HG03378 (cell line): ENCODE measurements at regions not wholly inside any gene's neighbourhood (a gene's known extent, or its start where the extent isn't known, plus 50 kb on each side); places are given as distances from the start of the nearest gene placed in this dataset.
"Not testable (repeated sequence)": the region's sequence is repeated elsewhere in the genome, so short reads cannot be mapped to it uniquely, and the experiment has no call there.

Source experiments
- ATAC-seq: cut with Tn5 transposase; IDR thresholded peaks from one replicate; pipeline ENCODE4 v1.9.1; 2021; ENCODE audit warnings: mild to moderate bottlenecking, moderate library complexity; ENCODE audit not compliant: unreplicated experiment

DNA sequence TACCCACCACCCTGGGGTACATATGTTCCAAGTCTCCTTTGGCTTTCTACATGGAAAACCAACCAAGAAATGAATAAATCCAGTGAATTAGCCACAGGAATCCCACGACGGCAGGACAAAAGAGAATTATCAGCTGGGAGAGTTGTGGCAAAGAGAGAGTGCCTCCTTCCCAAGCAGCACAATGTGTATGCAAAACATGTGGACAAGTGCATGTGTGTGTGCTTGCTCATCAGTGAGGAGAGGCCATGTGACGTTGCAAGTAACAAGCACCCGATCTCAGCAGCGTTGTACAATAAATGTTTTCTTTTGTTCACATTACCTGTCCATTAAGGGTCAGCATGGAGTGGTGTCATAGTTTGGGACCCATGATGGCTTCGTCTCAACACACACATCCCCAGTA is 50.0 kb upstream of the EMX2 start:
- ATAC-seq = no peak

DNA sequence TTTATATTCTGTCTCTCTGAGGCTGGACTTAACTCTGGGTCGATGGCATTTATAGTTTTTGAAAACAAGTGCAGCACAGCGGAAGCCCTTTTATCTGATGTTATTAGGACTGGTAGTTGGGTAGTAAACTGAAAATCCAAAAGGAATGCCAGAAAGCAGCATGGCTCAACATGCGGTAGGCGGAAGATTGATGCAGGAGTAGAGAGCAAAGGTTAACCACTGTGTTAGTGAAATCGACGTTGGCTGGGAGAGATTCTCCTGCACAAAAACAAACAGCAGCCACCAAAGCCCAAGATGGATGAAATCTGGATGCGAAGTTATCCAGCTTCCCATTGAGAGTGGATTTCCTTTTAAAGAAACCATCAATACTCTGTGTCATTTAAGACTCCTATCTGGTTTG is 54.5 kb upstream of the EMX2 start:
- ATAC-seq = no peak

DNA sequence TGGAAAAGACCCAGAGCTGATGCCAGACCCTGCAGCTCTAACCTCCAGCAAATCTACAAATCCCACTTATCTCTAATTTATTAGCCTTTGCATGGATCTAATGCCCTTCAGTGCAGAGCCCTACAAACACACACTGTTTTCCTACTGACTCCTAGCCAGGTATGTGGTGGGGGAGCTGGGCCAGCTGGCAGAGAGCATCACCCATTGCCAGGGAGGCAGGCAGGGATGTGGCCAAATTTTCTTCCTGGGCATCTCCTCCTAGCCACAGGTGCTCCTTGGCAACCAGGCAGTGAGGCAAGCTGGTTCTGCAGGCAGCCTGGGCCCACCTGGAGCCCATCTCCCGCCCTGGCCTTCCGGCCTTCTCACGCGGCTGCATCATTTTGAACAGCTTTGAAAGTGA is 55.9 kb upstream of the EMX2 start:
- ATAC-seq = no peak

DNA sequence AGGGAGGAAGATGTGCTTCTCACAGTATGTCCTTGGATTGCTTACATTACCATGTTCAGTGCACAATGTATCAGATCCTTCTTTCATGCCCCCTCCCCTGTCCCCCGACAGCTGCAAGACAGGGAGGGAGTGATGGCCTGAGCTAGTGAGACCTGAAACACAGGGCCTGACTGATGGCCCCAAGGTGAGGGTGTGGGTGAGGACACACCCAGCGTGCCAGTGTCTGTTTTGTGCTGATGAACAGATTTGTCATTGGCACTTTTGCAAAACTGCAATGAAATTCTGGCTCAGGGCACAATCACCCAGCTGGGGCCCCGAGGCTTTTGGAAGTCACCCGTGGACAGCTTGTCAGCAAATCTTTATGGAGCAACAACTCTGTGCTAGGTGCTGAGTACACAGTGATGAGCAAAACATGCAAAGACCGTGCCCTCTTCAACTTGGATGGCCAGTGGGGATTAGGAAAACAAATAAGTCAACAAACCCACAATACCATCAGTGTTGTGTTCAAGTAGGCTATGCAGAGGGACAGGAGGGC is 59.4 kb upstream of the EMX2 start:
- no peak for ATAC-seq

DNA sequence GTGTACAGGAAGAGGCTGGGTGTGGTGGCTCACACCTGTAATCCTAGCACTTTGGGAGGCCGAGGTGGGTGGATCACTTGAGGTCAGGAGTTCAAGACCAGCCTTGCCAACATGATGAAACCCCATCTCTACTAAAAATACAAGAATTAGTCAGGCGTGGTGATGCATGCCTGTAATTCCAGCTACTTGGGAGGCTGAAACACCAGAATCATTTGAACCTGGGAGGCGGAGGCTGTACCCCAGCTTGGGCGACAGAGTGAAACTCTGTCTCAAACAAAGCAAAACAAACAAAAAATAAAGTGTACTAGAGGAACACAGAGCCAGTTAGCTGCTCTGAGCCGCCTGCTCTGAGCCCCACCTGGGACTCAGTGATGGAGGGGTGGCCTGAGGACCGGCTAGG is 61.5 kb upstream of the EMX2 start:
- ATAC-seq = not testable (repeated sequence)

DNA sequence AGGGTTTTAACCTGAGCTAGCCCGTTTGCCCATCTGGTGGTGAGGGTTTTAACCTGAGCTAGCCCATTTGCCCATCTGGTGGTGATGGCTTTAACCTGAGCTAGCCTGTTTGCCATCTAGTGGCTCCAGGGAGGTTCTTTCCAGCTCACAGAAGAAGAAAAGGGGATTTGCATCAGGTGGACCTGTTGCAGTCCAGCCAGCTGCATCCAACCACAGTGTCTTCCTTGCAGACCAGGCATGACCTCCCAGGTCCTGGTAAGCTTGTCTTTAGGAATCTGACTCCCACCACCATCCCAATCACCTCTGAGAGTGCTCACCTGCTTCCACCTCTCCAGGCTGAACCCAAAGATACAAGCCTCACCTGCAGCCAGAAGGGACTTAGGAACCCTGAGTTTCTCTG is 62.4 kb upstream of the EMX2 start:
- no peak for ATAC-seq

DNA sequence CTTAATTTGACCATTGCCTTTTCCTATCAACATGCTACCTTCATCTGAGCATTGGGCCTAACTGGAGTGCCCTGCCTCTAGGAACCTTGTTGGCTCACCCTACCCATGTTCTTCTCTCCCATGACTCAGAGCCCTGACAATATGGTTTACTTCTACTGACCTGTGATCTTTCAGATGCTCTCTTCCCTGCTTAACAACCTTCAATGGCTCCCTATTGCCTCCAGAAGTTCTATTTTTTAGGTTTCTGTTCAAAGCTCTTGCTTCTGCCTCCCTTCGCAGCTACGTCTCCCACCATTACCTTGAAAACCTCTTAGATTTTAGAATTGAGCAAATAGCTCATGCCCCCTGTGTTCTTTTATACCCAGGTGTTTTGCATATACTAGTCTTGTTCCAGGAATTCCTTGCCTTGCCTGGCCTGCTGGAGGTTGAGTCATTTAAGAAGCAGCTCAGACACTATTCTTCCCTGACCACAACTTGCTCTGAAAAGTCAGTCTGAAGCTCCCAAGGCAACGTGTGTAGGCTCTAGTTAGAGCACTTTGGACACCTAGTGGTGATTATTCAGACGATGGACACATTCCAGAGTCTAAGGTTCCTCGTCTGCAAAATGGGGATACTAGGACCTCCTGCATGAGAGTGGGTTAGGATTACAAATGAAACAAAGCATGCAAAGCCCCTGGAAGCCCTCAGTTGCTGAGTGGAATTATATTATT is 64.4 kb upstream of the EMX2 start:
- ATAC-seq = no peak

DNA sequence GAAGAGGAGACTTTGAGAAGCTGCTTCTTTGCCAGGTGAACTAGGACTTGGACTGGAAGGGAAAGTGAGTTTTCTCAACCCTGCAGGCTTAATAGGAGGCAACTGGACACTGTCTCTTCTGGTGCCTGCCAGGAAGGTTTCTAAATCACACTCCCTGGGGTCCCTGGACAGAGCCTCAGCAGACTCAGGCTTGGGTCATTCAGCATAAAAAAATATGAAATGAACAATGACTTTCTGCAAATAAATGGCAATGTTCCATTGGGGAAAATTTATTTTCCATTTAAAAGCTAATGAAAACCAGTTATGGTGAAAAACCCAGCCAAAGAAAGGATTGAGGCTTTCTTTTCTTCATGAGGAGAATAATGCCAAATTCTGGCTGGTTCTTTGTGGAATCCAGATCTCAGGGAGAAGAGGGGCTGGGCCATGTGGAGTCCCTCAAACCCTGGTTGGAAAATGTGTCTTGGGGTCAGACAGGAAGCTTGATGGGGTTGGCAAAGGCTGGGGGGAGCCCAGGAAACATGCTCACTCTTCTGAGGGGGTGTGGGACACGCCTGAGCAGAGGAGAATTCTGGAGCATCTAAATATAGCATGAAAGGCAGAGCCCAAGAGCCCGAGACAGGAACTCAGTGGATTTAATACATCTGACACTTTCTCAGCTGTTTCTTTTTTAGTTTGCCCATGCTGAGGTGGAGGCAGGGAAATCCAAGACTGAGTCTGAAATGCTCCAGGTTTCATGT is 65.2 kb upstream of the EMX2 start:
- no peak for ATAC-seq

DNA sequence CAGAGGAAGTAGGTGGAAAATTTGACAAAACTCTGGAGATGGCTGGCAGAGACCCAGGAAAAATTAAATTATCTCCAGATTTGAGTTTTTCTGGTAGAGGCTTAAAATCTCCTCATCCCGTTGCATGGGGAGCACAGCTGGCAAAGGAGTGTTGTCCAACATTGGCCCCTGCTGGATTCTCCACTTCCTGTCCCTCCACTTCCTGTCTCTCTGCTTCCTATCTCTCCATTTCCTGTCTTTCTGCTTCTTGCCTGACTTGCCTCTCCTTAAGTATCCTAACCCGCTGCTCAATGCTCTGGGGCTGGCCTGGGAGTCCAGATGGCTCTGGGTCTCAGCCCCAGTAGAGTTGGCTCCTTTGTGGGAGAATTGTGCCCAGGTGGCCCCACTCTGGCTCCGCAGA is 65.8 kb upstream of the EMX2 start:
- no peak for ATAC-seq

DNA sequence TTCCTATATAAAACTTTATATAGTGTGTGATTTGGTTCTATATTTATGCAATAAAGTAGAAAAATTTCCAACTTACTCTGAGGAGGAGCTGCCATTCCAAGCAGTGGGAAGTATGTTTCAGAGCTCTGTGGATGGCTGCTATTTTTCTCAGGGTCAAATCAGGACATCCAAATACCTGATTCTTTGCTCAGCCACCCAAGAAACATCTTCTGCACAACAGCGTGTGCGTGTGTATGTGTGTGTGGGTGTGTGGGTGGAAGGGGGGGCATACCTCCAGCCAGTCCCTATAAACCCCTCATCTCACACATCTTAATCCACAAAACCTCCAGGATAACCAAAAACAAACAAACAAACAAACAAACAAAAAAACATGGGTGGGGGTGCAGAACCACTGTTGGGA is 66.3 kb upstream of the EMX2 start:
- ATAC-seq = no peak

DNA sequence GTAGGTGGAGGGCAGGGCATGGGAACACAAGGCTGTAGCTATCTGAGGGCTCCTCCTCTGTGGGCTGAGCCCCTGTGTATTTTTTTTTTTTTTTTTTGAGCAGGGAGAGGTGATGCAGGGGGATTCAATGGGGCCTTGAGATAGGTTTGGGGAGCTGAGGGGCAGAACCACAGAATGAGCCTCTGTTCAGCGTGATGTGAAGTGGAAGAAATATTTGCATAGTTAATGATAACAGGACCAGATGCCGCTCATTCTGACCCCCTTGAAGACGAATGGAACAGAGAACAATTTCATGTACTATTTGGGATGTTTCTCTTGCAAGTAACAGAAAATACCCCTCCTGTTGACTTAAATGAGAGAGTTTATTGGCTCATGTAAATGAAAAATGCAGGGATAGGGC is 69.7 kb upstream of the EMX2 start:
- peak; percentile 85 for ATAC-seq

DNA sequence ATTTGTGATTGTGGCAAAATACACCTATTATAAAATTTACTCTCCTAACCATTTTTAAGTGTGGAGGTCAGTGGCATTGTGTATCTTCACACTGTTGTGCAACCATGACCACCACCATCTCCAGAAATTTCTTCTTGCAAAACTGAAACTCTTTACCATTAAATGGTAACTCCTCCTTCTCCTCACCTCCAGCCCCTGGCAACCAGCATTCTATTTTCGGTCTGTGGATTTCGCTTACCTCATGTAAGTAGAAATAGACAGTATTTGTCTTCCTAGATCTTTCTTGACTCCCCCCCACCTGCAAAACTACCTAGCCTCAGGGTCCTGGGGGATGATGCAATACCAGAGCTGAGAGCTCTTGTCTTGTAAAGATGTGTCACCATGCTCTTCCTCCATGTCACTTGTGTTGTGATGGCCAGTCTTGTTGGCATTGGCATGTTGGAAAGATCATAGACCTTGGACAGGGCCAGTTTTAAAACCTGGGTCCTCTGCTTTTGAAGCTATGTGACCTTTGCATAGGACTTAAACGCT is 71.1 kb upstream of the EMX2 start:
- no peak for ATAC-seq

DNA sequence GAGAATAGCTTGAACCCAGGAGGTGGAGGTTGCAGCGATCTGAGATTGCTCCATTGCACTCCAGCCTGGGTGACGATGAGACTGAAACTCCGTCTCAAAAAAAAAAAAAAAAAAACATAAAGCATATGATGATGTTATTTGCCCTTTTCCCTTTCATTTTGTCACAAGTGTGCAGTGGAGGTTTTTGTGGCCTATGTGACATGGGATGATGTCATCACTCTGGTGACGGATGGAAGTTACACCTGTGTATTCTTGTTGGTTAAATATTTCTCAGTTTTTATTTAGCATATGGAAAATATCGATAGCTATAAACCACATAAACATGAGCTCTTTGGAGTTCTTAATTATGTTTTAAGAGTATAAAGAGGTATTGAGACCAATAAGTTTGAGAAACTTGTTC is 71.8 kb upstream of the EMX2 start:
- no peak for ATAC-seq

DNA sequence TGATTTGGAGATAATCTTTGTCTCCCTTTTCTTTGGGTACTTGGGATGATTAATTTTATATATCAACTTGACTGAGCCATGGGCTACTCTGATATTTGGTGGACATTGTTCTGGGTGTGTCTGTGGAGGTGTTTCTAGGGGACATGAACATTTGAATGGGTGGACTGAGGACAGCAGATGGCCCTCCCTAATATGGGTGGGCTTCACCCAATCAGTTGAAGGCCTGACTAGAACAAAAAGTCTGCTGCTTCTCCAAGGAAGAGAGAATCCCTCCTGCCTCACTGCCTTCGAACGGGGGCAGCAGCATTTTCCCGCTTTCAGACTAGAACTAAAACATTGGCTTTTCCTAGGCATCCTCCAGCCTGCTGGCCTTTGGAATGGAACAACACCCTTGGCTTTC is 73.9 kb upstream of the EMX2 start:
- ATAC-seq = no peak

DNA sequence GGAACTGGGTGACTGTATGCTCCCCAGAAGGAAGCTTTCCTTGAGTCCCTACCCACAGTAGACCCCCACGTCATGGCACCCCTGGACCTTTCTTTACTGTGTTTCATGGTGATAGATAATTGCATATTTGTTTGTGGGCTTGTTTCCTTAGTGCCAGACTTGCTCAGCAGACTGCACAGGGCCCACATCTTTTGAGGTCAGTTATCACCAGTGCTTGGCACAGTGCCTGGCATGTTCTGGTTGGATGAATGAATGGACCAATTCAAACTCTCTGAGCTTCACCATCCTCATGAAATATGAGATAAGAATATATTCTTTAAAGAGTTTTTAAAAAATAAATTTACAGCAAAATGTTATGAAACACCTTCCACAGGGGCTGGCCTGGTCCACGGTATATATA is 78.4 kb upstream of the EMX2 start:
- no peak for ATAC-seq

DNA sequence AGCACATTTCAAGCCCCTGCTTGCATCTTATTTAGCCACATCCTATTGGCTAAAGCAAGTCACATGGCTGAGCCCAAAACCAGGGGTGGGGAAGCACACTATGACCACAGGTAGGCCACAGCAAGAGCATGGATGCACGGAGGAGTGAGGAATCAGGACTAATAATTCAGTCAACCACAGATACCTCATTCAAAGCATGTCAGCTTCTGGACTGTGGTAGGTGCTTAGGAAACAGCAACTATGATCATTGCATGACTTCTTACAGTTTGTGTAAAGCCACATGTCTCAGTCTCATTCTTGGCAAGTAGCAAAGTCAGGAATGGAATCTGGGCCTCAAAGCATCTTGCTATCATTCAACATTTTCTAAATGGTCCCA is 79.0 kb upstream of the EMX2 start:
- ATAC-seq = no peak

DNA sequence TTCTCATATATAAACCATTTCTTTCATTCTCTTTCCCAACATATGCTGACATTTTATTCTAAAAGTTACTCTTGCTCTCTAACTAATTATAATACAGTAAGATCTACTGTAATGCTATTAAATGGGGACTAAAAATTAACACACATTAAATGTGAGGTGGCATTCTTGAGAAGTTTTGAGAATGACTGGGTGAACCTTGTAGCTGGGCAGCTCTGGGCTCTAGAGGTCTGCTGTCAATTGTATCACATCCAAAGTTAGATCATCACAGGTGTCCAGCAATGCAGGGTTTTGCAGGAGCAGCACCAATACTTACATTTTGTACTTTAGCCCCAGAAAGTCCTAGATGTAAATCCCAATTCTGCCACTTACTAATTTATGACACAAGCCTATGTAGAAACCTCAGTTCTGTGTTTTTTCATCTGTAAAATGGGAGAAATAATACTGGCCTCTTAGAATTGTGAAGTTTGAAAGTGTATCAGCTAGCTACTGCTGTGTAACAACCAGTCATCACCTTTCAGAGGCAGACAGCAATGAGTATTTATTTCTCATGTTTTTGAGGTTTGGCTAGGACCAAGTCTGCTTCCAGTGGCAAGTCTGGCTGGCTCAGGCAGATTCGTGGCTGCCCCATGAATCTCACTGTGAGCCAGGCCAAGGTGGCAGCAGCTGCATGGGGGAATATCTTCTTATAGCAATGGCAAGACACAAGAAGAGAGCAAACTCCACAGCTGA is 79.6 kb upstream of the EMX2 start:
- ATAC-seq = no peak

DNA sequence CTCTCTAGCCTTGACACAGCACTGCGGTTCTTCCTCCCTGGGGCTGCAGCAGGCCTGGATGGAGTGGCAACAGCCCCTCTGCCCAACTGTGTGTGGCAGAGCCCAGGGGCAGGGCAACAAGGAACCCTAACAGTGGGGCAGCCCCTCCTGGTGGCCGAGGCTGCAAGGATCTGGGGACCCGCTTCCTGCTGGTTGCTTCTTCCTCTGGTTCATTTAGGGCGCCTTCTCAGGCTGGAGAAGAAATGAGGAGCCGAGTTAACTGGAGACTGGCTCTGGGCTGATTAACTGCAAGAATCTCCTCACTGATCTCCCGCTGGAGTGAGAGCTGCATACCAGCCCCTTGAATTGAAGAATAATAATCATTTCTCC is 80.1 kb upstream of the EMX2 start:
- no peak for ATAC-seq

DNA sequence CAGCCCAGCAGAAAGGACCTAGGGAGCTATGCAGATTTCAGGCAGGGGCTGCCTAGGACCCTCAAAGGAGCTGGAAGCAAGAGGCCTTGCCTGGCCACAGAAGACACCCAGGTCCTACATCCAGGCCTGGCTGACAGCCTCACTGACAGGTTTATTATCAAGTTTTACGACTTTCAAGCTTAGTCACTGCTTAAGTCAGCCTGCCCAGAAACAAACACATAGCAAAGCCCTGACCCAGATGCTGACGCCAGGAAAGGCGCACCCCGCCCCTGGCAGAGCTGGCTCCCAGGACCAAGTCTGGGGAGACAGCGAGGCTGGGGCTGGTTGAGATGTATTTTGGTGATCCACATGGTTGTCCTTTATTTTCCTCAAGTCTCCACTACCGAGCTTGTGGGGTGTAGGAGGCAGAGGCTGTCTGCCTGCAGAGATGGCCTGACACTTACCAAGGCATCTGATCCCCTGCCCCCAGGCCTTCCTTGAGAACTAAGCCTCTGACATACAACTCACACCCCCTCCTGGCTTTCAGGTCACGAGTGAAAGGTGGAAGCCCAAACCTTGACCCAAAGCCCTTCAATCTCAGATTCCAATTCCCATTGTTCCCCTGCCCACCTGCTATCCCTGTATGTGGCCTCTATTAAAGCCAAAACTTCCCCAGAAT is 80.7 kb upstream of the EMX2 start:
- ATAC-seq = no peak

DNA sequence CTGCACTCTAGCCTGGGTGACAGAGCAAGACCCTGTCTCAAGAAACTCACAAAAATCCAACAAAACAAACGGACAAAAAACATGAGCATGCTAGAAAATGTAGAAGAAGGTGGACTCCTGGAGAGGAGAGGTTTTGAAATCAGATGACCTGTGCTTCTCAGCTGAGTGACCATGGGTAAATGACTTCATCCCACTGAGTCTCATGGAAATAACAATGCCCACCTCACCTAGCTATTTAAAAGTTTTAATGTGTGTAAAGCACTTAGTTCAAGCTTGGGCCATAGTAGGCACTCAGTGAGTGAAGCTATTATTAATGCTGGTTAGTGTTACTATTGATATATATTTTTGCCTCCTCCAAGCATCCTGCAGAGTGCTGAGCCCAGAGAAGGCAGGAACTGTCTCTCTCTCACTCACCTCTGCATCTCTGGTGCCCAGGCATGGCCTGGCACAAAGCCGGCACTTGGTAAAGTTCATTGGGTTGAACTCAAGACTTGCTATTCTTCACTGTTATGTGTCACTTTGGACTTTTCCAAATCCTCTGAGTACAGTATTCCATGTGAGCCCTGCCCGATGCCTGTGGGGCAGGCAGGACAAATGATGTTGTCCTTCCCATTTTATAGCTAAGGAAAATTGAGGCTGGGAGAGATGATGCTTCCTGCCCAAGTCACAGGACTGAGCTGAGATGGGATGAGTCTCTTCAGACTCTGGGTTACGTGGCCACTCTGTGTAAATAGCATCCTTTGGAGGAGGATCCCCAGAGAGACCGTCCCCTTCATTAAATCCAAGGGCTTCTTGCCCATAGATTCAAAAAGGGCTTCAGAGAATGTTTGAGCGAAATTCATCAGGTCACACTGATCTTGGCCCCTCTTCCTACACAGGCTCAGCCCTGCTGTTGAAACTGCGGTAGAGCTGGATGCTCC is 81.4 kb upstream of the EMX2 start:
- no peak for ATAC-seq
